HG03175 (cell line): ENCODE measurements at regions not wholly inside any gene's neighbourhood (a gene's known extent, or its start where the extent isn't known, plus 50 kb on each side); places are given as distances from the start of the nearest gene placed in this dataset.
"Not testable (repeated sequence)": the region's sequence is repeated elsewhere in the genome, so short reads cannot be mapped to it uniquely, and the experiment has no call there.

Source experiments
- ATAC-seq: cut with Tn5 transposase; IDR thresholded peaks from one replicate; pipeline ENCODE4 v1.9.1; 2021; ENCODE audit warnings: mild to moderate bottlenecking, moderate library complexity; ENCODE audit not compliant: unreplicated experiment

DNA sequence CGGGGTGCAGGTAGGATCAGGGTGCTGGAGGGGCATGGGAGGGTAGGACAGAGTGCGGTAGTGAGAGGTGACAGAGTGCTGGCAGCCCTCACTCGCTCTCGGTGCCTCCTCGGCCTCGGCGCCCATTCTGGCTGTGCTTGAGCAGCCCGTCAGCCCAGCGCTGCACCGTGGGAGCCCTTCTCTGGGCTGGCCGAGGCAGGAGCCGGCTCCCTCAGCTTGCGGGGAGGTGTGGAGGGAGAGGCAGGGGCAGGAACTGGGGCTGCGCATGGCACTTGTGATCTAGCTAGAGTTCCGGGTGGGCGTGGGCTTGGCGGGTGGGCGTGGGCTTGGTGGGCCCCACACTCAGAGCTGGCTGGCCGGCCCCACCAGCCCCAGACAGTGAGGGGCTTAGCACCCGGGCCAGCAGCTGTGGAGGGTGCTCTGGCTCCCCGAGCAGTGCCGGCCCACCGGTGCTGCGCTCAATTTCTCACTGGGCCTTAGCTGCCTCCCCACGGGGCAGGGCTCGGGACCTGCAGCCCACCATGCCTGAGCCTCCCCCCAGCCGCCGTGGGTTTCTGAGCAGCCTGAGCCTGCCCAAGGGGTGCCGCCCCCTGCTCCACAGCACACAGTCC lies 112.8 kb upstream of the DUSP22 start:
- ATAC-seq: no peak

GRCh38 chr6:180091-180694 lies 112.1 kb upstream of the DUSP22 start:
- ATAC-seq: not testable (repeated sequence)

- peak; percentile 65 for ATAC-seq
Measured at GRCh38 chr6:181049-181654, 111.1 kb upstream of the DUSP22 start.

DNA sequence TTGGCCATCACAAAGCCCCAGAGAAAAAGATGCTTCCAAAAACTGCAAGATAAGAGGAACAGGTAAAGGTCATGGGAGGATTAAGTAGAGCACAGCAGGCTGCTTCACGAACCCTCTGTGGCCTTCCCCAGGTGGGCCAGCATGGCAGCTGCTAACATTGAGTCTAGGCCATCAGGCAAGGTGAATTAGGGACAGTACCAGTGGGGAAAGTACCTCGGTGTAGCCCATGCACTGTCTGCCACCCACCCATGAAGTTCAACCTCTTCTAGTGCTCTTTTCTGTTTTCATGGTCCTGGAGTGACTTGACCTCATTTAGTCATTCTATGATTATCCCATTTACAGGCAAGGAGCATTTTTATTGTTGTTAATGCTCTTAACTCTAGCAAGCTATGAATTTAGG lies 108.6 kb upstream of the DUSP22 start:
- no peak for ATAC-seq

DNA sequence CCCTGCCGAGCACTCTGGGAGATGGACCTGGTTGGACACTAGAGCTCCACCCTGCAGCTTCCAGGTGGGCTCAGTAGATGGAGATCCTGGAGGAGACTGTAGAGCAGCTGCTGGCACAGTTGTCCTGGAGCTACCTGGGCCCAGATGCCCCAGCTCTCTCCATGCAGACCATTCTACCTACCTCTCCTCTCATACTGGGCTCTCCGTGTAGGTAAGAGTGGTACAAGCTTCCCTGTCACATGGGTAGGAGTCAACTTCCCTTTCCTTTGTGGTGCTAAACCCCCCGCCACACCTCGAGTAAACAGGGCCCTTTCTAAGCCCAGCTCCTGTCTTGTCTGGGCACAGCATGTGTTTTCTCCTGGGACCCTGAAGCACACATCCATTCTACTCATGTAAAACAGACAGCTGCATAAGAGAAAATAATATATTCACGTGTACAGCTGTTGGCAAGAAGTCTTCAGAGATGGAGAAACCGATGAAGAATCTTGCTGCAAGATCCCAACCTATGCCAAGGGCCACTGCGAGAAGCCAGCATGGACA lies 108.1 kb upstream of the DUSP22 start:
- no peak for ATAC-seq

DNA sequence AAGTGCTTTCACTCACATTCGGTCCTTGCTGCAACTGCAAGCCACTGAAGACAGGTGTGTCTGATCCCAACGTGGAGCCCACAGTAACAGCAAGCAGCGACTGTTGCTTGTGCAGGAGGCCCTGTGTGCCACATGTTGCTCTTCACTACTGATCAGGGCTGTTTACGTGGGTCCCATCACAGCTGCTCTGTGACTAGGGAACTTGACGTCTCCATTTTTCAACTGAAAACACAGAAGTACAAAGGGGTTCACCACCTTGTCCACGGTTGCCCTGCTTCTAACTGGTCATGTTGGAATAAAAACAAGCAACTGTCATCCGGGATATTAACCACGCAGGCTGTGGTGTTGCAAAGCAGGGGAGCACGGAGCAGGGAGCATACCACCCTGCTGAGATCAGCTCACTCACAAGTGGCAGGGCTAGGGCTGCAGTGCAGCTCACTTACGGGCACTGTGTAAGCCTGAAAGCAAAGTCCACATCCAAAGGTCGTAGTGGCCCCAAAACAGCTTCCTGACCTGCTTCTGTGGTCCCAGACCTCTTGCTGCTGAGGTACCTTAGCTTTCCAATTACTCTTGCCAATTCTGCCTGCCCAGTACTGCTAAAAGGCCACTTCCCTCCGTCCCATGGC lies 105.8 kb upstream of the DUSP22 start:
- ATAC-seq: no peak

GRCh38 chr6:187210-187861 lies 105.0 kb upstream of the DUSP22 start:
- ATAC-seq: no peak

DNA sequence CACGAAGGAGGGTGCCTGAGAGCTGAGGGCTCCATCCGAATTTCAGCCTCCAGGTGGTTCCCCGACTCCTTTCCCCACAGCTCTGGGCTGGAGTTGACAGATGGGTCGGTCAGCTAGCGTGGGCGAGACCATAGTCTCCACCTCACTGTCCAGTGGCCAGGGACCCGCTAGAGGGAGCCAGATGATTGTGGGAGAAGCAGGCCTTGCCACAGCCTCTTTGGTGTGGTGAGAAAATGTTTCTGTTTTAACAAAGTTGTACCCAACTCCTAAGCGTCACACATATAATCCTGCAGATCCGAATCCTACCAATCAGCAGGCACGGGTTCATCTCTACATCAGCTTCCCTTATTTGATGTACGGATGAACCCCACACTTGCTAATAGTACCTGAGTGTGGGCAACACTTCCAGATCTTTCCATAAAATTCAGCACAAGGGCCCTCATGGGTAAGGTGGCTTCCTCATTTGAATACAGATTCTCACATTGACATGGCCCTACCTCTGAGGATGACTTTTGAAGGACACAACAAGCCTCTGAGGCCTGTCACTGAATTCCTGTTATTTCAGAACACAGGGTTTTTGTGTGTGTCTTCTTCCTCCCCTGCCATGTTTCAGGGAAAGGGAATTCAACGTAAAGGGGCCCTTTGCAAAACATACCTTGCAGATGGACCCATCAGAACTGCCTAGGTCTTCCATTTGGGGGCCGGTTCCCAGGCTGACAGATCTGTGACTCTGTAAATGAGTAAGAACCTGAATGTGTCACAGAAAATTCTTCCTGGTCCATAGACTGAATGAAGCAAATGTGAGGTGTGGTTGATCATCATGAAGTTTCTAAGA lies 103.2 kb upstream of the DUSP22 start:
- peak; percentile 74 for ATAC-seq

DNA sequence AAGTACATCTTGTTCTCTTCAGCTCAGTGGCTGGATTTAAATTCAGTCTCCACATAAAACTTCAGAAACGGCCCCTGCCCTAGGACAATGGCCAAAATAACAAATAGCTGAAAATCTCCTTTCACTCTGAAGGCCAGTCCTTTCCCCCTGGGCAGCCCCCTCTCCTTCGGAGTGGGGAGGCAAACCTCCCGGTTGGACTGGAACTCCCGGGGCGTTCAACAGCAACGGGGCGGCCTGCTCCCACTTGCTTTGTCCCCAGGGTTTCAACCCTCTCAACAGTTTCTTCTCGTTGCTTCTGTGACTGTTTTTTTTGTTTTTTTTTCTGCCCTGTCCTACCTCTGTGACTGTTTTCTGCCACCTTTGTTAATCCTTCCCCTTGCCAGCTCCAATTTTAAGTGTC lies 102.6 kb upstream of the DUSP22 start:
- no peak for ATAC-seq

DNA sequence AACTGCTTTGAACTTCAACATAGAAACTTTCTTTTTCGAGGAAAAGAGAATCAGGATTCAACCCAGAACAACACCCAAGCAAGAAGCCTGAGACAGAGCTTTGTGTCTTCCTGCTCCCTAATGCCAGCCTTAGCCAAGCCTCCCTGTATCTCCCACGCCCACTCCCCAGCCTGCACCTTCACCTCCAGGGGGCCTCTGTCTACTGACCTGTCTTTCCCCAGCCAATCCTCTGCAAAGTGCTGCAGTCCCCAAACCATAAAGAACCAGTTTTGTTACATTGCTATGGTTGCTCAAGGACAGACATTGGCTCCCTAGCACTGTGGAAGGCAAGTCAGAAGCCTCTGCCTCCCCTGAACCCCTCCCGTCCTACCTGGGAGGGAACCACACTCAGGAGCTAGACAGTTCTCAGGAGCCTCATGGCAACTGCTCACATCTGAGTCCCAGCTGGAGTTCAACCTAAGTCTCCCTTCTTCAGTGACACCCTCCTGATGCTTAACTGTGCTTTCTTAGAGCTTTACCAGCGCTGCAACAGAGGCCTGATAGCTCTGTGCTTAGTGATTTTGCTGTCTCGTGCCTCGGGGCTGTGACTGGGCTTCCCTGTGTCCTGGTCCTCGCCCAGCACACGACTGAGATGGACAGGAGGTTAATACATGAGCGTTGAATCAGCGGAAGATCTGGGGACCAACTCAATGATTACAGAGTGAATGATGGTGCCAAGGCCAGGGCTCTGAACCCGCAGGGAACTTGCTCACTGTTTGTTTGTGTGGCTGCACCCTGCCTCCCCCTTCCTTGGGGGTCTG lies 101.5 kb upstream of the DUSP22 start:
- no peak for ATAC-seq

DNA sequence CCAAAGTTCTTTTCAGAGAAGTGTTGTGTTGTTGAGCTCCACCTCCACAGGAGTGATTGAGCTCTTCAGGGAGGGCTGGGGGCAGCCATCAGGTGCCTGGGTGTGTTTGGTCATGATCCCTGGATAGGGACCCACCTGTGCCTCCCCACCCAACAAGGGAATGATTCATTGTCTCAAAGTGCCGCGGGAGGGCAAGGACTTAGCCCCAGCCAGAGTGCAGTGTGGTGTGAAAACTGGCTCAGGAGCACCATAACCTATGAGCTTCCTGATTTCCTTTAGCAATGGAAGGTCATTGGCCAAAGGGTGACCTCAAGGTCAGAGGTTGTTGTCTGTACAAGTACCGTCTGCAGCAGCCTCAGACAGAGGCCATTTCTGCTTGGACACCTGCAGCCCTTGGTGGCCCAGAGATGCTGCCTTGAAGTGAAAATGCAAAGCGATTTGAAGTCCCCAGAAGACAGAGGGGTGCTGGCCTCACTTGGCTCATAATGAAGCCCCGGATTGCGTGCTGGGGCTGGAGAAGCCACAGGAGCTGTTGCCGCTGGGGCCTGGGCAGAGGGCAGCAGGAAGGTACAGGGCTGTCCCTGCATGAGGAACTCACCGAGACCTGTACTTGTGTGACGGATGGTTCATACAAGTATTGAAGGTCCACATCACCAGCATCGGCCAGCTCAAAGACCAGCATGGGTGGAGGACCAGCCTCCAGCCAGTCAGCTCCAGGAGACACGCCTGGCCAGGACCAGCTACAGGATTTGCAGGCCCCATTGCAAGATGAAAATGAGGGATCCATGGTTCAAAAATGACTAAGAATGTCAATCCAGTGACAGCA lies 100.6 kb upstream of the DUSP22 start:
- ATAC-seq: no peak

GRCh38 chr6:192313-192664 lies 100.0 kb upstream of the DUSP22 start:
- no peak for ATAC-seq

DNA sequence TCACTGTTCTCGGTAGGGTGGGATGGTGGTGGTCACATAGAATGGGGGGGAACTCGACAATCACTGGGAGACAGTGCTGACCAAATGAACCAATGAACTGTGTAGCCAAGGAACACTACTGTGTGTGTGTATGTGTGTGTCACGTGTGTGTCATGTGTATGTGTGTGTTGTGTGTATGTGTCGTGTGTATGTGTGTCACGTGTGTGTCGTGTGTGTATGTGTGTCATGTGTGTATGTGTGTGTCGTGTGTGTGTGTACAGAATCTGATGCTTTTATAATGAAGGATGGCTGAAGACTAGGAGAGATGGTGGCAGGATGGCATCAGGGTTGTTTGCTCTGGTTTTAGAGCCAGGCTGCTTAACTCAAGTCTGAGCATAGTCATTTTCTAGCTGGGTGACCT lies 99.1 kb upstream of the DUSP22 start:
- no peak for ATAC-seq

GRCh38 chr6:193773-194310 lies 98.4 kb upstream of the DUSP22 start:
- peak; percentile 39 for ATAC-seq

- no peak for ATAC-seq
Measured at GRCh38 chr6:195861-196360, 96.4 kb upstream of the DUSP22 start.

DNA sequence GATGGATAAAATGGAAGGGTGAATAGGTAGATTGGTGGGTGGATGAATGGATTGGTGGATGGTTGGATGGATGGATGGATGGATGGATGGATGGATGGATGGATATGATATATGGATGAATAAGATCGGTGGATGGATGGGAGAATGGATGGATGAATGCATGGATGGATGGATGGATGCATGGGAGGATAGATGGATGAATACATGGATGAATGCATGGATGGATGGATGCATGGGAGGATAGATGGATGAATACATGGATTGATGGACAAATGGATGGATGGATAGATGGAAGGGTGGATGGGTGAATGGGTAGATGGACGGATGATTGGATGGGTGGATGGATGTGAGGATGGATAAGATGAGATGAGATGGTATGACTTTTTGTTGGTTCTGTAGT lies 95.7 kb upstream of the DUSP22 start:
- no peak for ATAC-seq

DNA sequence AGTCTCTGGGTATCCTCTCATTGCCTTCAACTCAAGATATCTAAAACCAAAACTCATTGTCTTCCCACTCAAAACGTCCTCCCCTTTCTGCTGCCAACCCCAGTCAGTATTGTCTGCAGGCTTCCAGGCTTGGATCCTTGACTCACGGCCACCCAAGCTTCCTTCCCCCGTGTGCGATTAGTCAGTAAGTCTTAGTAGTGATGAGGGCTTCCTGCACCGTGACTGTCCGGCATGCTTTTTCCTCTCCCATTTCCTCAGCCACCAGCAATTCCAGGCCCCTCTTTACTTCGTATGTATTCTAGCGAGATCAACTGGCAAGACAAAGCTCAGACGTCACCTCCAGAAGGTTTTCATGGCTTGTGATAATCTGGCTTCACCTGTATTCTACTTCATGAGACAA lies 88.6 kb upstream of the DUSP22 start:
- no peak for ATAC-seq

GRCh38 chr6:206264-206663 lies 86.0 kb upstream of the DUSP22 start:
- no peak for ATAC-seq
